Stomach (tissue), 4 donors: ENCODE measurements at regions not wholly inside any gene's neighbourhood (a gene's known extent, or its start where the extent isn't known, plus 50 kb on each side); places are given as distances from the start of the nearest gene placed in this dataset.

Source experiments
- CTCF ChIP-seq, 7 experiments: fragments of 450-650 bp in 4 of 7; fragments of 200-600 bp in 3 of 7; sonication (generic) in 3 of 7; IDR thresholded peaks; one replicate each; pipeline ENCODE4 v1.5.1; 2016 to 2019; ENCODE audit warnings: antibody characterized with exemption in 7 of 7, control low read depth in 2 of 7, mild to moderate bottlenecking in 1 of 7
- EP300 ChIP-seq: sonication (generic); formaldehyde crosslinking; IDR thresholded peaks from one replicate; pipeline ENCODE4 v1.6.1; 2017; ENCODE audit warnings: antibody characterized with exemption
- POLR2A ChIP-seq, 4 donors: fragments of 450-650 bp; IDR thresholded peaks; one replicate each; pipeline ENCODE4 v1.6.1; 2016; ENCODE audit warnings: antibody characterized with exemption in 4 of 4, control low read depth in 2 of 4, mild to moderate bottlenecking in 1 of 4, moderate library complexity in 1 of 4

DNA sequence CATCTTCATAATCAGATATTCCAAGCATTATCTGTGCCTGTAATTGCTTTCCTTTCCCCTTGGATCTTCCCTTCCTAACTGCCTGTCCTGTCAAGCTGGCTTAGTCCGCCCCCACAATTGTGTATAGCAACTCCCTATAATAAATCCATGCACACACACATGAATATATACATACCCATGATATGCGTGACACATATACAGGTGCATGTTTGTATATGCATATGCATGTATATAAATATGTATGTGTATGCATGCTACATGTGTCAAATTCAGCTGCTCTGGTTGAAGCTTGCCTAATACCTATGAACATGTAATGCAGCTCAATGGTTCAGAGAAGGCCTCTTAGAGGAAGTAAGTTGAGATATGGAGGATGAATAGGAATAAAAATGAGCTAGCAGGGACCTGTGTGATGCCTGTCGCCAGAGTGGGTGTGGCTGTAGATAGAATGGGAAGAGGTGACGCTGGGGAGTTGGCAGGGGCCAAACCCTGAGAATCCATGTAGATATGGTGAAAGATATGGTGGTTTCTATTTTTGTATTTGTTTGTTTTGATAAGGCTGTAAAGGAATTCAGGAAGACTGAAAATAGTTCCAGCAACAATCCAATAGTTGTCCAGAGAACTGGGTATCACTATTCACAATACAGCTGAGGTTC lies 595.0 kb upstream of the BOD1L1 start:
- no peak for TF ChIP-seq CTCF (IDR thresholded peaks at IDR 0.05)
- TF ChIP-seq POLR2A (IDR thresholded peaks at IDR 0.05) = no peak
- TF ChIP-seq EP300 = no peak
